ENCODE measurements at regions not wholly inside any gene's neighbourhood (a gene's known extent, or its start where the extent isn't known, plus 50 kb on each side); places are given as distances from the start of the nearest gene placed in this dataset.

DNA sequence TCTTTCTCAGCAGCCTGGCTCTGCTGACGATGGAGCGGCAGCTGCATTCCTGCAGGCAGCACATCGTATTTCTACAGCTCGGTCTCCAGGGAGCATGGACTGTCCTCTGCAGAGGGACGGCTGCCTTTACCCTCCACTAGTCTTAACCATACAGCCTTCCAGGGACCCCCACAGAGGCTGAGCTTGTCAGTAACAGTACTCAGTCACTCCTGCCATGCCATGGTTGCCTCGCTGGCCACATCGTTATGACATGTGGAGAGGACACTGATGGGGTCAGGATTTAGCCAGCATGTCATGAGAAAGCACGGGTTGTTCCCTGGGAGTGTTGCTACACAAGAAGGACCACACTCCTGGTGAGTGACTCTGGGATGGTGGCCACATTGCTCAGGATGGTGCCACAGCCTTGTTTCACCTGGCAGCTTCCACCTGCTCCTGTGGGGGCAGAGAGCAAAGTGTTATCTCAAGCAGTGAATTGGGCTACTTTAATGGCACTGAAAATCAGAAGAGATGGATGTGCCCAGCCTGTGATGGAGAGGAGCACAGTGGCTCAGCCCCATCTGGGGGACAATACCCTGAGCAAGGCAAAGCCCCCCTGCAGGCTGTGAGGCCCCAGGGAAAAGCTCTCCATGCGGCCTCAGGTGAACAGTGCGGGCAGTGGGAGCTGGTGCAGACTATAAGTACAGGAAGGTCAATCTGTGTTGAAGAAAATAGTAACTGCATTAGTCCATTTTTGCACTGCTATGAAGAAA, 443.9 kb downstream of the TCERG1L start:
- DNase-seq (ENCODE audit: low read depth in 2 of 2) = no peak

DNA sequence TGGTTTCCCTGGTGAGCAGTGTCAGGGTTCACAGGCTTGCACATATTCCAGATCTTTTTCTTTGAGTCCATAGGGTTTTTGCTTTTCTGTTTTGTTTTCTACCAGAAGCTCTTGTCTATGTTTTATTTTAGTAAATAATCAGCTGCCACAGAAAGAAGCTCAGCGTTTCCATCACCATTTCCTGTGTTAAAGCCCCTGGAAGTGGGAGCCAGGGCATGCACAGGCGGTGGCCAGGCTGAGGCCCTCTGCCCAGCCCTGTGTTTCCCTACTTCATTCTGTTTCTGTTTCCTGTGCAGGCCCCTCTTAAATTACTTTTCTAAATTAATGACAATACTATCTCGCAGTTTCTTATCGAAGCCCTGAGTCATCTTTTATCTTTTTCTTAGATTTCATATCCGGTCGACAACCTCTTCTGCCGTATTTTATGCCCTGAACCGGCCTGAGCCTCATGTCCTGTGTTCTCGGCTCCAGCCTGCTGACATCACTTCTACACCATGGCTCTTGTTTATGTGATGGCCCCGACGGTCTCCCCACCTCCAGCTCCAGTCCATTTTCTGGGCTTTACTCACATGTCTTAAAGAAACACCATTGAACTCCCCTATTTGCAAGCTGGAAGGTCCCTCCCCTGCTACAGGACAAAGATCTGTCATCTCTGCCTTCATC, 442.2 kb downstream of the TCERG1L start:
- no peak for DNase-seq (ENCODE audit: low read depth in 2 of 2)

DNA sequence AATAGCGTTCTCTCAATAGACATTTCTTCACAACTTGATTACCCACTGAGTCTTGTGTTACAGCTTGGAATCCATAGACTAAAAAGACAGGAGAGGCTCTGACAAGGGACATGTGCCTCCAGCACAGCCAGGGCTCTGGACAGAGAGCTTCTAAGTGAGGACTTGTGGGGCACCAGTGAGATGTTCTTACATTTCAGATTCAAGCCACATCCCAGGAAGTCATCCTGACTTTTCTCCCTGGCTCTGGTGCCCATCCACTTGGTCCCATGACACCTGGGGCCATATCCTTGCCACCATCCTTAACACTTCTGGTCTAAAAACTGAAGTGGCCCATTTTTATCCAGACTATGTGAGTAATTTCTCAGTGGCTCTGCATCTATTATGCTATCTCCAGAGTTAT, 440.1 kb downstream of the TCERG1L start:
- DNase-seq (ENCODE audit: low read depth in 2 of 2) = no peak

DNA sequence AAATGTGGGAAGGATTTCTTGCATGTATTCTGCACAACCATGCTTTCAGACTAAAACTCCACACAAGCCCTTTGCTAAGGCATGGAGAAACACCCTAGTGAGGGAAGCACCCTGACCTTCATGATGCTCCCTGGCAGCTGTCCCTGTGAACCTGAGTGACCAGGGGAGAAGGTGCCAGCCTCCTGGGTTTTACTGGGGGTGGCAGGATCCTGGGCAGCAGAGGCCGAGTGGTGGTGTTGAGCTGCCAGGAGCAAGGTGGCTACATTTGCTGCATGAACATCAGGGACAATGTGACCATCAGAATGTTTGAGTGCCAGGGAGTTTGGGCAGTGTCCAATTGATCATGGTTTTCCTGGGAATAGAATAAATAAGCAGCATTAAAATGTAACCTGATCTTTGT, 437.9 kb downstream of the TCERG1L start:
- no peak for DNase-seq (ENCODE audit: low read depth in 2 of 2)

DNA sequence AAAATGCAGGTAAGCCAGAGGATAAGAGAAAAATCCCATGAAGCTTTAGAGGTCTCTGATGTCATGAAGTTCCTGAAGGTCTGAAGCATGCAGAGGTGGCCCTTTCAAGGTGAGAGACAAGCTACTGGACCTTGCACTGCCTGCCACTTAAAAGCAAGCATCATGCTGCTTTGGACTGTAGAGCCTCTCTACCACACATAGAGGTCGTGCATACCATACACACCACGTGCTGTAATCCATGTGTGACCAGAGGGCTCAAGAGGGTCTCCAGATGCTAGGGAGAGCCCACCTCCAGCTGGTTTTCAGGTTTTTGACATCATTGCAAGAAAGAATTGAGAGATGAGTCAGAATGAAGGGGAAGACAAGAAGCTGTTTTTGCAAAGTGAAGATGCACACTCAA, 436.4 kb downstream of the TCERG1L start:
- DNase-seq (ENCODE audit: low read depth in 2 of 2) = no peak

DNA sequence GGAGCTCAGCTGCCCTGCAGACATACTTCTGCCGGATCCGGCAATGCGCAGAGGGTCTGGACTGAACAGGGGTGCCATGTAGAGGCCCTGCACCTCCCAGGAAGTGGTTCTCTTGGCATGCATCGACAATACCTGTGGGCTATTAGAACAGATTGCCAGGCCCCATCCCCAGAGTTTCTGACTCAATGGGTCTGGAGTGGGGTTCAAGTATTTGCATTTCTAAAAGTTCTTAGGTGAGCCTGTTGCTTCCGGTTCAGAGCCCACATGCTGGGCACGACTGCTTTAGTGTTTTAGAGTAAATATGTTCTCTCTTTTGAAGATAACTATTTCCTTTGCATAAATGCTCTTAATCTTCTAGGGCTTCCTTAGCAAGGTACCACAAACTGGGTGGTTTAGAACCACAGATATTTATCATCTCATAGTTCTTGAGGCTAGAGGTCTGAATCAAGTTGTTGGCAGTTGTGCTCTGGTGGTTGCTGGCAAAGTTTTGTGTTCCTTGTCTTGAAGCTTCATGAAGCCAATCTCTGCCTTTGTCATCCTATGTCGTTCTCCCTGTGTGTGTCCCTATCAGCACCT, 435.5 kb downstream of the TCERG1L start:
- no peak for DNase-seq (ENCODE audit: low read depth in 2 of 2)

DNA sequence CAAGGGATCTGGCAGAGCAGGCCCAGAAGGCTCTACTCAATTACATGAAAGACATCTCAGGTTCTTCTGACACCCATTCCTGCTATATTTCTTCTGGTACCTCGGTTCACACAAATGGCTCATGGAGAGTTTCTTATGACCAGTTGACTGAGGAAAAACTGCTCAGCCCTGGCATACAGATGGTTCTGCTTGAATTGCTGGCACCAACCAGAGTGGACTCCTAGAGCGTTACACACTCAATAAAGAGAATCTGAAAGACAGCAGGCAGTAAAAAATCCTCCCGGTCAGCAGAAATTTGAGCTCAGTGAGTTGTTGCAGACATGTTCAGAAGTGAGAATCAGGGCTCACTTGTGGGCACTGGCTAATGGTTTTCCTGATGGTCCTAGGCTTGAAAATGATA, 434.4 kb downstream of the TCERG1L start:
- DNase-seq (ENCODE audit: low read depth in 2 of 2) = no peak

DNA sequence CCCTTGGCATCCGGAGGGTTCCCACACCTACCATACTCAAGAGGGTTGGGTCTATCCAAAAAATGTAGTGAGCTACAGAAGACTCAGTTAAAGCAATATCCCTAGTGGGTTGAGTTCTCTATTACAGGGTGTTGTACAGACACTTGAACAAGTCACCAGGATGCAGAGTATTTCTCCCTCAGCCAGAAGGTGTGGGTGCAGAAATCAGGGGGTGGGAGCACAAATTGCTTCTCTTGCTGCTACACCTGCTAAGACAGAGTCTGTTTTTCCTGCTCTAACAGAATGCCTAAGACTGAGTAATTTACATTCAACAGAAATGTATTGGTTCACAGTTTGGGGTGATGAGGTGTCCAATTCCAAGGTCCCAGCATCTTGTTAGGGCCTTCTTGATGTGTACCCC, 433.4 kb downstream of the TCERG1L start:
- no peak for DNase-seq (ENCODE audit: low read depth in 2 of 2)

DNA sequence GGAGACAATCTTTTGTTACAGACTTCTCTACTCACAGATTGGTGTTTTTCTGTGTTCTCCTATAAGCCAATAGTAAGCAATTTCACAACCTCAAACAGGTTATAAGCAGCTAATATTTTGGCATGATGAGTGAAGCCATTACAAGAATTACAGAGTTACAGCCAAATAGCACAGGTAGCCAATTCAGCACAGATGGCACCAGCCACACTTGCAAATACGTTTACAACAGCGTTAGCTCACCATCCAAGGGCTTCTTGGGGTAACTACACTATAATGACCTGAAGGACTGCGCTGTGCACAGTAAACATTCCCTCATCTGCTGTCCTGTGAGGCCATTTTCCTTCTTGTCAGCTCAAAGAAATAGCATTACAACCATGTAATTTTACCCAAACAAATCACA, 428.6 kb downstream of the TCERG1L start:
- DNase-seq (ENCODE audit: low read depth in 2 of 2) = no peak

DNA sequence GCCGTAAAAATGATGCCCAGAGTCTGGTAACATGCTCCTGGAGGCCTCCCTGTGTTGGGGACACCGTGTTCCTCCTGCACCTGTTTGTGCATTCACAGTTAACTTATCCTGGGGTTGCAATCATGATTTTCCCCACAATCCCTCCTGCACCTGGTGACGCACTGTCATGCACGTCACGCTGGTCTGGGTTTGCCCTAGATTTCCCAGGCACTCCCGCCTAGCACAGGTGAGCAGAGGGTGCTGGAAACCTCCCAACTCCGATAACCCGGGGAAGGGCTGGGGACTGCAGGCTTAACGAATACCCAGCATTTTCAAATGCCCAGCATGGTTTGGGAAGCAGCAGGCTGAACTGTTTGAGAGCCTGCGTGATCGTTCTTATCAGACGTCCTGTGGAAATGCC, 427.1 kb downstream of the TCERG1L start:
- no peak for DNase-seq (ENCODE audit: low read depth in 2 of 2)

DNA sequence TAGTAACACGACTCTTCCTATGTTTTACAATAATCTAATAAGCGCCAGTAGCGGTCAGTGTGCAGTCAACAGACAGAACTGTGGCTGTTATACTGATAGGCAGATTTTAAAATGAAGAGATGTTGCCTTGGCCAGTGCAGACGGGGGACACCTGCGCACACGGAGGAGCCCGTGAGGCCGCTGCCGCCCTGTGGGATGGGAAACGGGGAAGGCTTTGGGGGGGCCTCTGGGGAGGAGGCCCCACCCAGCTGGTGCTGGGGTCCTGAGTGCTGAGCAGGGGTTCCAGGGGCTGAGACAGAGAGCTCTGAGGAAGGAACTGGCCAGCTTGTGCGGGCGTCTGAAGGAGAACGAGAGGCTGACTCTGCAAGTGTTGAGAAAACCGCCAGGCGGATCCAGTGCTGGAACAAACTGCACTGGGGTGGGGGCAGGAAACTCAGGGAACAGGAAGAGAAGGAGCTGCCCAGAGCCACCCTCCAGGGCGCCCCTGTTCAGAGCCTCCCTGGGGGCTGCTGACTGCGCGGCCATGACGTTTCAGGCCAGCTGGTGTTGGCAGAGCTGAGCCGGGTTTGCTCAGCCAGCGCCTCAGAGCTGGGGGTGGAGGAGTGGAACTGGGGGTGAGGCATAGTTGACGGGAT, 426.4 kb downstream of the TCERG1L start:
- no peak for DNase-seq (ENCODE audit: low read depth in 2 of 2)

DNA sequence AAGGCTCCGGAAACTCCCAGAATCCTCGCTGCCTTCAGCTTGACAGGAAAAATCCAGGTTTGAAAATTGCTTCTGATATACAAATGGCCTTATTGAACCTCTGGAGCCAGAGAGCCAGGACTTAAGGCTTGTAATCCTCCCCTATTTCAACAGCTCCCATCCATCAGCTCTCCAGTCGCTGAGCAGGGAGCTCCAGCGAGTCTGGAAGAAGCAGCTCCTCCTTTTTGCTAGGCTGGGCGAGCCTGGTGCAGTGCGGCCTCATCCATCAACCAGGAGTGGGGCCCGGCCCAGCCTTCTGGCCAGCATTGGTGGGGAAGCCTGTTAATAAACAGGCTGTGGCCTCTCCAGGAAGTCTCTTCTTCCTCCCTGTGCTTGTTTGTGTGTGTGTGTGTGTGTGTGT, 424.4 kb downstream of the TCERG1L start:
- no peak for DNase-seq (ENCODE audit: low read depth in 2 of 2)

DNA sequence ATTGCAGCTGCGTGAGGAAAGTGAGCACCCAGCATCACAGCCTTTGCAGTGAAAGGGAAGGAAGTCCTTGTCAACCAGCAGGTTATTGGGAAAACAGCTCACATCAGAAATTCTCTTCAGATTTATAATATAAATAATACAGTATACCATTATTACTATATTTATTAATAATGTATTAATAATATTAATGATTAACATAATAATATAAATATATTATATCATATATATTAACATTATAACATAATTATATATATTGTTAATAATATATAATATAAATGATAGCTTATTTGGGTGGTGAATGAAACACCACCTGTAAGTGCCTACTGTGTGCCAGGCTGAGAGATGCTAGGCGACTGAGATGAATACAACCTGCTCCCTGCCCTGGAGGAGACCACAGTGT, 423.0 kb downstream of the TCERG1L start:
- no peak for DNase-seq (ENCODE audit: low read depth in 2 of 2)

DNA sequence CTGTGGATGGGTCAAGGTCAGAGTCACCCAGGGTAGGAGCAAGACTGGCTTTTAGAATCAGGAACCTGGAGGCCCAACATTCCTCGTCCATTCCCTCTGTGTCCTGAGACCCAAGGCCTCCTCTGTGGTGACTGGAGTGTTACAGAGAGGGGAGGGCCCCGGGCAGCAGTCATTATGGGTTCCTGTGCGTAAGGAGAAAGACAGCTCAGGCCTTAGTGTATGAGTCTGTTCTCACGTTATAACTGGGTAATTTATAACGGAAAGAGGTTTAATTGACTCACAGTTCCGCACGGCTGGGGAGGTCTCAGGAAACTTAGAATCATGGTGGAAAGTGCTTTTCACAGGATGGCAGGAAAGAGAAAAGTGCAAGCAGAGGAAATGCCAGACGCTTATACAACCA, 422.3 kb downstream of the TCERG1L start:
- no peak for DNase-seq (ENCODE audit: low read depth in 2 of 2)

DNA sequence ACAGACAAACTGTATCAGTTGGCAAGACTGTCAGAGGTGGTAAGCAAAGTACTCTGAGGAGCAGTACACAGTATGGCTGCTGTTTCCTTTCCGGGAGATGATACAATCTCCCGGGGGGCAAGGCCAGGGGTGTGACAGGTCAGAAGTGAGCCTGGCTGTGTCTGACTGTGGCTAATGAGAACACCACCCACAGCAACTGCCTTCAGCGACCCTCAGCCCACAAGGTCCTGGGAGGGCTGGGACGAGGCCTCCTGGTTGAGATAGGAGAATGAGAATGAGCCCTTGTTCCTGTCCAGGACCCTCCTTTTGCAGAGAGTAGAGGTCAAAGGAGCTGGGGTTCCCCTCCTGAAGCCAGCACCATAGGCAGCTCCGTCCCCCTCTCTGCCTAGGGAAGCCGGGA, 421.7 kb downstream of the TCERG1L start:
- no peak for DNase-seq (ENCODE audit: low read depth in 2 of 2)

DNA sequence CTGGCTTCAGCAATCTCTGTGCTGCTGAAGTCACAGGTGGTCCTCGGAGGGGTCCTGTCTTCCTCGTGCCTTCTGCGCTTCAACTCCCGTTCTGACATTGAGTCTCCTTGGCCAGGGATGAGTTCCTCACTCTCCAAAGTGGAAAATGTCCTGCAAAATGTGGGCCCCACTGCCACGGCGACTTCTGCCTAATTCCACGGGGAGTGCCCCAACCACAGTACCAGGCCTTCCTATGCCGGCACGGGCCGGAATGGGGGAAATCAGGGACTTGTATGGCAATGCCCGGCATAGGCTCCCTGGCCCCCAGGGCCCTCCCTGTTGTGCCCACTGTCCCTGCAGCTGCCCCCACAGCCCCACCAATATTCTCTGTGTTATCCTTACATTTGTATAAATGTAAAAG, 420.5 kb downstream of the TCERG1L start:
- no peak for DNase-seq (ENCODE audit: low read depth in 2 of 2)

DNA sequence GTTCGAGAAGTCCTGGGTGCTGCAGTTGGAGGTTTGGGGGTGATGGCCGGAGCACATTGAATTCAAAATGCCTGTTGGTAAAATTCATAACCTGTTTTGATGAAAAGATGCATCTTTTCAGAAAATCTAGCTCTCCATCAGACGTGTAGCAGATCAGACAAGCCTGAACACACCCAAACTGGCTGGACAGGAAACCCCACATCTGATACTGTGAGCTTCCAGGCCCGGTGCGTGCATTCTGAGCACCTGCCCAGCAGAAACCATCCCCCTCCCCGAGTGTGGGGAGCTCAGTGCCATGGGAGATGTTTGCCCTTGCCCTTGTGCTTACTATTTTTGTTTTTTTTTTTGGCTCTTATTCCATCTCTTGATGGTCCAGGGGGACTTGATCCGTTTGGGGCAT, 417.1 kb downstream of the TCERG1L start:
- DNase-seq (ENCODE audit: low read depth in 2 of 2) = no peak

DNA sequence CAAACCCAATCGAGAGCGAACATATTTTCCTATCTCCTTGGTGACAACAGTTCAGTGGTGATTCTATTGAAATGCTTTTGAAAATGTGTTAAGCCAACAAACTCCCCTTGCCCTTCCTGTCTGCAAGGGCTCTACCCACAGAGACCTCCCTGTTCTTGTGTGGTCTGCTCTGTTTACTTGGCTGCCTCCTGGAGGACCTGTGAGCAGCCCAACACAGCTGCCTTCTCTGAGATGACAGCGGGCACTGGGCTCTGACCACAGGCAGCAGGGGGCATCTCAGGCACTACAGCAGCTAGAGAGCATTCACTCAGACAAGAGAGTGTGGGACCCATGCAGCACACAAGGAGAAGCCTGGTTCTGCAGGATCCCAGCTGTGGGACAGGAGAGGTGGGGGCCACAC, 416.4 kb downstream of the TCERG1L start:
- DNase-seq (ENCODE audit: low read depth in 2 of 2) = no peak

DNA sequence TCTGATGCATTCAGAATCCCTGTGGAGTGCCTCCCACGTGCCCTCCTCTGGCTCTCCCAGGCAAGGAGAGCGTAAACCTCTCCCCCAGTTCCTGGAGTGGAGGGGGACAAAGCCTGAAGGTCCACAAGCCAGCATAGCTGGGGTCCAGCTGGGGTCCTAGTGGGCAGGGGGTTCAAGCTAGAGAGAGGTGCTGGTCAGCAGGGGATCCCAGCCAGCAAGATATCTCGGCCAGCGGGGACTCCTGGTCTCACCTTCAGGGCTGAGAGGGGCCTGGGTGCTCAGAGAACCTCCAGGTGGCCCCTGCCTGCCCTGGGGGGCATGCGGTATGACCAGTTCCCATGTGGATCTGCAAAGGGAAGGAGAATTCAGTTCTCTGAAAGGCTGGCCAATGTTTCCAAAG, 413.7 kb downstream of the TCERG1L start:
- DNase-seq (ENCODE audit: low read depth in 2 of 2) = no peak

DNA sequence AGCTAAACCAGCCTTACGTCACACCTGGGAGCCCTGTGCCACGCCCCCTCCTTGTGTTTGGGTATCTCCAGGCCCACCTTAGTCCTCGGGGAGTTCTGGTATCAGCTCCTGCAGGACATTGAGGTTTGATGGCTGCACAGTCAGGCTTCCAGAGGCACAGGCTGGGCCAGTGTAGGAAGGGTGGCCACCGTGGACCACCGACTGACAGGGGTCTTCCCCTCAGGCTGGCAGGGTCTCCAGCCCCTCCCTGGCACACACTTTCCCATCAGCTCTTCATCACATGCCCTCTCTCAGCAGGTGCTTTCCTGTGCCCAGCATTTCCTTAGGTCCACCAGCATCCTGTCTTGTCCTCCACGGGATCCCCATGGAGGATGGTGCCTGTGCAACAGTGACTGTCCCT, 413.1 kb downstream of the TCERG1L start:
- no peak for DNase-seq (ENCODE audit: low read depth in 2 of 2)

DNA sequence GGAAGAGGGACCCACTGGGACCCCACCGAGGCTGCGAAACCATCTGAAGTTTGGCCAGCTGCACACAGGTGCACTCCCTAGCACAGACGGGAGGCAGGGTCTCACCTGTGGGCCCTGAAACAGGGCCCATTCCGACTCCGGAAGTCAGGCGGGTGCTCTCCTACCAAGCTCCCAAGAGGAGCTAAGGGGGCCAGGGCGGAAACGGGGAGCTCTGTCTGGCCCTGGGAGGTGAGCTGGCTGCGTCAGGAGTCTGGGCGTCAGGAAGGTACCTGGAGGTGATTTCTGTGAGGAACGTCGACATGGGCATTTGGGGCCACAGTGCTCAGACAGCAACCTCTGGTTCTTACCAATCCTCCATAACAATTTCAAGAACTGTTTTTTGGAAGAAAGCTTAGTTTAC, 411.7 kb downstream of the TCERG1L start:
- no peak for DNase-seq (ENCODE audit: low read depth in 2 of 2)

DNA sequence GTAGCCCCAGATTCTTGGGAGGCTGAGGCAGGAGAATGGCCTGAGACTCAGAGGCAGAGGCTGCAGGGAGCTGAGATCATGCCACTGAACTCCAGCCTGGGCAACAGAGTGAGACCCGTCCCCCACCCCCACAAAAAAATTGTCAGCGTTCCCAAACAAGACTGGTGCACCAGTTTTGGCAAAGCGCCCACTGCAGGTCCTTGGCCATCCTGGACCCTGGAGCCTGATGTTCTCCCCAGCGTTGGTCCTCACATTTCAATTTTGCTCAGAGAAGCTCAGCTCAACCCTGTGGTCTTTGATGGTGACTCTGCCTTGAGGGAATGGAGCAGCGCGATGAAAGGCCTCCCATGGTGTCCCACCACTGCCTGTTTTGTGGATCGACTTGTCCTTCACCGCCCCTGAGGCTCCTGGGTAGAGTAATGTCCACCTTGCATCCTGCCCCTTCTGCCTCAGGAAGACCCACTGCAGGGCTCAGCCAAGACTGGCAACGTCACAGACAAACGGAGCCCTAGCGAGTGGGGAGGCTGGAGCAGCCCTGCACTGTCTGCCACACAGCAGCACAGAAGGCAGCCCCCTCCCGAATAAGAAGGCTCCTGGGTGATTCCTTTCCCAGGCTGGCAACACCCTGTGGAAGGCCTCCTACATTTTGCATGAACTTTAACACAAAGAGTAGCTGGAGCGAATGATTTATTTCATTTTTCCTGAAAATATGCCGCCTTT, 410.9 kb downstream of the TCERG1L start:
- DNase-seq (ENCODE audit: low read depth in 2 of 2) = no peak

Measured in stimulated activated CD4-positive, alpha-beta T cell treated with anti-CD3 and anti-CD28 coated beads, Interleukin-4, amount 100 ng/mL, for 48 hours (primary cell).